IMR-90 (cell line): ENCODE measurements at regions not wholly inside any gene's neighbourhood (a gene's known extent, or its start where the extent isn't known, plus 50 kb on each side); places are given as distances from the start of the nearest gene placed in this dataset.

Source experiments
- ATAC-seq: fragments of 200-7000 bp; cut with Tn5 transposase; 2 replicates; pipeline ENCODE4 v1.9.1; 2020; ENCODE audit warnings: low read depth, mild to moderate bottlenecking, moderate library complexity
- BruUV-seq: library from RNA; stranded (reverse); fragments of 400-500 nt; replicated peaks from 2 replicates; lab custom pipeline; 2021; lab: Mats Ljungman, UMichigan
- CTCF ChIA-PET: fragments of 300-600 bp; formaldehyde crosslinking; extraction: SDS; loops from one replicate; lab custom pipeline; 2021; ENCODE audit warnings: antibody characterized with exemption; lab: Yijun Ruan, JAX
- POLR2A ChIA-PET: fragments of 300-600 bp; sonication (Branson Sonifier 250); formaldehyde crosslinking; loops from one replicate; lab custom pipeline; 2022; ENCODE audit warnings: antibody characterized with exemption; ENCODE audit not compliant: unreplicated experiment; lab: Charles Lee
- DNase-seq: peaks from one replicate; pipeline ENCODE4 v3.0.0; 2013
- H2AFZ ChIP-seq: replicated peaks from 2 replicates; pipeline ENCODE3; 2013; ENCODE audit warnings: low read length, mild to moderate bottlenecking; ENCODE audit not compliant: poor library complexity
- H2AK5ac ChIP-seq: 2 replicates; pipeline ENCODE4 v1.6.1; 2013; ENCODE audit warnings: low read depth, low read length, inconsistent platforms
- H2AK9ac ChIP-seq: replicated peaks from 2 replicates; pipeline ENCODE3; 2013; ENCODE audit warnings: mild to moderate bottlenecking, low read depth, low read length, moderate library complexity; ENCODE audit not compliant: poor library complexity
- H2BK120ac ChIP-seq: 2 replicates; pipeline ENCODE4 v1.6.1; 2013; ENCODE audit warnings: low read depth, low read length, inconsistent platforms
- H2BK15ac ChIP-seq: 3 replicates; pipeline ENCODE4 v1.6.1; 2013; ENCODE audit warnings: low read depth, low read length, inconsistent platforms
- H2BK20ac ChIP-seq: 2 replicates; pipeline ENCODE4 v1.6.1; 2013; ENCODE audit warnings: low read depth, mild to moderate bottlenecking, inconsistent platforms, low read length, moderate library complexity
- H2BK5ac ChIP-seq: 2 replicates; pipeline ENCODE4 v1.6.1; 2013; ENCODE audit warnings: mild to moderate bottlenecking, low read depth, low read length, inconsistent platforms; ENCODE audit not compliant: poor library complexity, severe bottlenecking
- H3K14ac ChIP-seq: replicated peaks from 2 replicates; pipeline ENCODE4 v1.6.1; 2013; ENCODE audit warnings: low read depth, low read length, inconsistent platforms
- H3K18ac ChIP-seq: 2 replicates; pipeline ENCODE4 v1.6.1; 2013; ENCODE audit warnings: low read depth, low read length, control low read depth
- H3K23ac ChIP-seq: 2 replicates; pipeline ENCODE4 v1.6.1; 2013; ENCODE audit warnings: low read depth, low read length, inconsistent platforms
- H3K27ac ChIP-seq: 2 replicates; pipeline ENCODE4 v1.5.1; 2013; ENCODE audit warnings: mild to moderate bottlenecking, control low read depth, low read length; ENCODE audit not compliant: insufficient read depth
- H3K27me3 ChIP-seq: 2 replicates; pipeline ENCODE4 v1.6.1; 2013; ENCODE audit warnings: low read length; ENCODE audit not compliant: control insufficient read depth, insufficient read depth
- H3K36me3 ChIP-seq: 2 replicates; pipeline ENCODE4 v1.6.1; 2013; ENCODE audit warnings: low read length, mixed read lengths; ENCODE audit not compliant: control insufficient read depth, insufficient read depth
- H3K4ac ChIP-seq: 2 replicates; pipeline ENCODE4 v1.6.1; 2013; ENCODE audit warnings: low read depth, low read length, inconsistent platforms
- H3K4me1 ChIP-seq: 2 replicates; pipeline ENCODE4 v1.6.1; 2013; ENCODE audit warnings: low read length, mixed read lengths; ENCODE audit not compliant: control insufficient read depth, insufficient read depth
- H3K4me2 ChIP-seq: 2 replicates; pipeline ENCODE4 v1.6.1; 2013; ENCODE audit warnings: low read depth, mild to moderate bottlenecking, control low read depth, low read length, moderate library complexity
- H3K4me3 ChIP-seq: 2 replicates; pipeline ENCODE4 v1.5.1; 2013; ENCODE audit warnings: low read depth, mild to moderate bottlenecking, control low read depth, low read length, moderate library complexity; ENCODE audit not compliant: insufficient read depth
- H3K56ac ChIP-seq: 2 replicates; pipeline ENCODE4 v1.6.1; 2013; ENCODE audit warnings: low read length, inconsistent platforms; ENCODE audit not compliant: insufficient read depth; ENCODE audit errors: extremely low read depth
- H3K79me1 ChIP-seq, 2 experiments: 2 replicates each; pipeline ENCODE4 v1.6.1; 2013; ENCODE audit warnings: low read length in 2 of 2, inconsistent platforms in 1 of 2, low read depth in 1 of 2
- H3K9ac ChIP-seq: 2 replicates; pipeline ENCODE4 v1.6.1; 2013; ENCODE audit warnings: low read depth, low read length, control low read depth
- H3K9me1 ChIP-seq: 2 replicates; pipeline ENCODE4 v1.6.1; 2013; ENCODE audit warnings: low read length, inconsistent platforms; ENCODE audit not compliant: insufficient read depth
- H3K9me3 ChIP-seq: 2 replicates; pipeline ENCODE4 v1.6.1; 2013; ENCODE audit warnings: low read length; ENCODE audit not compliant: control insufficient read depth, insufficient read depth
- H4K20me1 ChIP-seq: 2 replicates; pipeline ENCODE4 v1.6.1; 2013; ENCODE audit warnings: low read length, inconsistent platforms; ENCODE audit not compliant: insufficient read depth
- H4K5ac ChIP-seq: 2 replicates; pipeline ENCODE4 v1.6.1; 2013; ENCODE audit warnings: mild to moderate bottlenecking, low read depth, low read length, control low read depth
- H4K8ac ChIP-seq, 2 experiments: 2 replicates each; pipeline ENCODE4 v1.6.1; 2013; ENCODE audit warnings: low read depth in 2 of 2, low read length in 2 of 2, control low read depth in 1 of 2, inconsistent platforms in 1 of 2
- H4K91ac ChIP-seq: 2 replicates; pipeline ENCODE4 v1.6.1; 2013; ENCODE audit warnings: low read depth, low read length, inconsistent platforms; ENCODE audit not compliant: insufficient read depth
- BHLHE40 ChIP-seq: fragments of 150-350 bp; IDR thresholded peaks from 2 replicates; pipeline ENCODE4 v1.6.1; 2016; ENCODE audit warnings: mild to moderate bottlenecking, low read depth, low read length
- CEBPB ChIP-seq: IDR thresholded peaks from 2 replicates; pipeline ENCODE4 v1.6.1; 2012; ENCODE audit warnings: low read depth, low read length, improper control_type of control experiment
- CHD1 ChIP-seq: IDR thresholded peaks from 2 replicates; pipeline ENCODE4 v1.6.1; 2012; ENCODE audit warnings: low read depth, low read length, improper control_type of control experiment
- CTCF ChIP-seq: conservative IDR thresholded peaks from 2 replicates; pipeline ENCODE4 v1.5.1; 2012; ENCODE audit warnings: mild to moderate bottlenecking, low read depth, low read length, improper control_type of control experiment
- FOS ChIP-seq: fragments of 150-350 bp; IDR thresholded peaks from 2 replicates; pipeline ENCODE4 v1.6.1; 2016; ENCODE audit warnings: low read depth, low read length
- MXI1 ChIP-seq: IDR thresholded peaks from 2 replicates; pipeline ENCODE4 v1.6.1; 2012; ENCODE audit warnings: low read depth, mild to moderate bottlenecking, low read length, moderate library complexity, borderline replicate concordance
- NFE2L2 ChIP-seq: fragments of 150-350 bp; IDR thresholded peaks from 2 replicates; pipeline ENCODE4 v1.6.1; 2016; ENCODE audit warnings: low read depth, mild to moderate bottlenecking, low read length
- POLR2A ChIP-seq: IDR thresholded peaks from 2 replicates; pipeline ENCODE4 v1.6.1; 2012; ENCODE audit warnings: mild to moderate bottlenecking, low read depth, low read length
- RAD21 ChIP-seq: IDR thresholded peaks from 2 replicates; pipeline ENCODE4 v1.6.1; 2012; ENCODE audit warnings: low read length, improper control_type of control experiment
- RCOR1 ChIP-seq: IDR thresholded peaks from 2 replicates; pipeline ENCODE4 v1.6.1; 2012; ENCODE audit warnings: mild to moderate bottlenecking, low read length, improper control_type of control experiment; ENCODE audit not compliant: insufficient replicate concordance
- RFX5 ChIP-seq: IDR thresholded peaks from 2 replicates; pipeline ENCODE4 v1.8.0; 2012; ENCODE audit warnings: low read depth, mild to moderate bottlenecking, low read length, moderate library complexity
- SMC3 ChIP-seq: fragments of 150-350 bp; IDR thresholded peaks from 2 replicates; pipeline ENCODE4 v1.6.1; 2016; ENCODE audit warnings: low read depth, mild to moderate bottlenecking, antibody characterized with exemption, low read length, moderate library complexity
- WGBS, 2 experiments: methylation state at CpG; one replicate each; pipeline versions ENCODE4 v1.1.5 to v1.1.7; 2013; ENCODE audit warnings: missing lambda C conversion rate in 2 of 2; ENCODE audit not compliant: insufficient read length in 1 of 2; ENCODE audit errors: extremely low coverage in 2 of 2; 5-methylcytosine and 5-hydroxymethylcytosine counted together
- dilution Hi-C: fragments of 300-500 bp; cut with HindIII; formaldehyde crosslinking; loops from one replicate; pipeline ENCODE4 v1.14.3; 2018; ENCODE audit warnings: low sequenced_read_pairs; ENCODE audit not compliant: unreplicated experiment
- in situ Hi-C: fragments of 300-500 bp; cut with MboI; formaldehyde crosslinking; loops from 3 replicates; pipeline ENCODE4 v1.14.3; 2019; ENCODE audit warnings: low sequenced_read_pairs, inconsistent platforms, mixed read lengths
- intact Hi-C: fragments of 100-400 bp; cut with micrococcal nuclease; formaldehyde crosslinking; loops from 2 replicates; pipeline ENCODE4 v1.10.0; 2022
- TF ChIP-seq, protein P1 (sequence below): fragments of 150-350 bp; IDR thresholded peaks from 2 replicates; pipeline ENCODE4 v1.6.1; 2016; ENCODE audit warnings: low read depth, mild to moderate bottlenecking, low read length, moderate library complexity, borderline replicate concordance

- Histone ChIP-seq H3K56ac (no peak overlapping the region), H2AK5ac (no peak overlapping the region), H2AK9ac (no peak overlapping the region), H2BK20ac (no peak overlapping the region), H3K79me1 (no peaks in the 10 kb centered on the region), H3K9ac (no peak overlapping the region), H2BK15ac (no peak overlapping the region), H3K4me3 (no peak overlapping the region), H3K23ac (no peak overlapping the region), H4K5ac (no peak overlapping the region), H2BK120ac (no peak overlapping the region), H3K27ac (no peak overlapping the region), H3K36me3 (no peaks in the 10 kb centered on the region), H3K4me2 (no peak overlapping the region), H2AFZ (no peak overlapping the region), H3K9me1 (no peaks in the 10 kb centered on the region), H4K20me1 (no peaks in the 10 kb centered on the region), H3K4me1 (no peaks in the 10 kb centered on the region), H4K8ac (no peak overlapping the region), H3K4ac (no peak overlapping the region), H3K14ac (no peak overlapping the region), H3K9me3 (no peaks in the 10 kb centered on the region; the same call in 1 of the 2 replicates), H3K18ac (no peak overlapping the region), H2BK5ac (no peak overlapping the region), H3K27me3 (no peaks in the 10 kb centered on the region), H4K91ac (no peak overlapping the region)
- CTCF ChIA-PET, result no interaction called here
- no TSS peak for BruUV-seq
- DNase-seq (no peak), ATAC-seq (no peak)
- POLR2A ChIA-PET, result no interaction called here
- no peak for TF ChIP-seq POLR2A
- TF ChIP-seq FOS, result no peak
- TF ChIP-seq MXI1, result no peak
- no peak for TF ChIP-seq SMC3
- TF ChIP-seq RCOR1, result no peak
- TF ChIP-seq CEBPB, result no peak
- TF ChIP-seq BHLHE40, result no peak
- TF ChIP-seq, protein P1, sequence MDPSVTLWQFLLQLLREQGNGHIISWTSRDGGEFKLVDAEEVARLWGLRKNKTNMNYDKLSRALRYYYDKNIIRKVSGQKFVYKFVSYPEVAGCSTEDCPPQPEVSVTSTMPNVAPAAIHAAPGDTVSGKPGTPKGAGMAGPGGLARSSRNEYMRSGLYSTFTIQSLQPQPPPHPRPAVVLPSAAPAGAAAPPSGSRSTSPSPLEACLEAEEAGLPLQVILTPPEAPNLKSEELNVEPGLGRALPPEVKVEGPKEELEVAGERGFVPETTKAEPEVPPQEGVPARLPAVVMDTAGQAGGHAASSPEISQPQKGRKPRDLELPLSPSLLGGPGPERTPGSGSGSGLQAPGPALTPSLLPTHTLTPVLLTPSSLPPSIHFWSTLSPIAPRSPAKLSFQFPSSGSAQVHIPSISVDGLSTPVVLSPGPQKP, result no peak
- TF ChIP-seq RFX5, result no peak
- TF ChIP-seq CHD1, result no peak
- no peak for TF ChIP-seq NFE2L2
- no peak for TF ChIP-seq CTCF
- no peak for TF ChIP-seq RAD21
- intact Hi-C loops (no loop called here), dilution Hi-C loops (no loop called here), in situ Hi-C loops (no loop called here)
- no CpG with 5 or more reads among the region's 3 CpGs for WGBS, 2 experiments
Observed at GRCh38 chr4:44017422-44017739, 431.2 kb downstream of the KCTD8 start.
